HepG2 (cell line): ENCODE measurements at regions not wholly inside any gene's neighbourhood (a gene's known extent, or its start where the extent isn't known, plus 50 kb on each side); places are given as distances from the start of the nearest gene placed in this dataset.

Experiments used
- ATAC-seq: fragments of 200-7000 bp; cut with Tn5 transposase; 3 replicates; pipeline ENCODE4 v1.9.1; 2020; ENCODE audit warnings: mild to moderate bottlenecking, moderate library complexity
- BruUV-seq: library from RNA; stranded (reverse); fragments of 400-500 nt; replicated peaks from 2 replicates; lab custom pipeline; 2021; lab: Mats Ljungman, UMichigan
- CTCF ChIA-PET: fragments of 300-600 bp; formaldehyde crosslinking; extraction: SDS; loops from one replicate; lab custom pipeline; 2021; ENCODE audit warnings: low total read pairs, inconsistent platforms, low intra/inter-chr PET ratio; lab: Yijun Ruan, JAX
- POLR2A ChIA-PET: fragments of 350-600 bp; sonication (Branson Sonifier 250); formaldehyde crosslinking; loops from one replicate; lab custom pipeline; 2020; ENCODE audit warnings: antibody characterized with exemption, inconsistent platforms; lab: Yijun Ruan, JAX
- DNase-seq: peaks from one replicate; pipeline ENCODE4 v3.0.0-alpha.2; 2015; ENCODE audit warnings: low spot score
- FAIRE-seq: peaks from 3 replicates; lab custom pipeline; 2011; peaks lifted over from hg19 to GRCh38; lab: Jason Lieb, UNC
- H2AFZ ChIP-seq: one replicate; pipeline ENCODE4 v1.6.1; 2011; ENCODE audit warnings: low read length, inconsistent platforms
- H3K27ac ChIP-seq: fragments of 300-600 bp; 3 replicates; pipeline ENCODE4 v1.8.0; 2011; ENCODE audit warnings: mixed run types, mild to moderate bottlenecking, mixed read lengths, low read length, inconsistent platforms; ENCODE audit not compliant: insufficient read depth; ENCODE audit errors: extremely low read length
- H3K27me3 ChIP-seq, 2 experiments: fragments of 200-600 bp in 1 of 2; 2 replicates in 1 of 2; 3 replicates in 1 of 2; pipeline versions ENCODE4 v1.6.0 to v1.8.0; 2011; ENCODE audit warnings: low read length in 2 of 2, mild to moderate bottlenecking in 2 of 2, moderate library complexity in 2 of 2, inconsistent platforms in 1 of 2; ENCODE audit not compliant: insufficient read depth in 2 of 2, control insufficient read depth in 1 of 2
- H3K36me3 ChIP-seq, 2 experiments: fragments of 200-600 bp in 1 of 2; replicated peaks in 1 of 2; 2 replicates in 1 of 2; 3 replicates in 1 of 2; pipeline versions ENCODE4 v1.5.1 to v1.8.0; 2011; ENCODE audit warnings: low read length in 2 of 2, inconsistent platforms in 1 of 2; ENCODE audit not compliant: insufficient read depth in 2 of 2, control insufficient read depth in 1 of 2
- H3K4me1 ChIP-seq: 2 replicates; pipeline ENCODE4 v1.5.1; 2012; ENCODE audit warnings: low read length, inconsistent platforms; ENCODE audit not compliant: insufficient read depth
- H3K4me2 ChIP-seq: 2 replicates; pipeline ENCODE4 v1.6.0; 2011; ENCODE audit warnings: low read depth, low read length, inconsistent platforms
- H3K4me3 ChIP-seq, 3 experiments: fragments of 200-600 bp in 1 of 3; sonication (generic), shearing (Covaris generic) in 1 of 3; replicated peaks in 1 of 3; 2 replicates each; pipeline ENCODE4 v1.5.1; 2011 to 2016; ENCODE audit warnings: low read length in 3 of 3, inconsistent platforms in 2 of 3, low read depth in 2 of 3, mild to moderate bottlenecking in 2 of 3, control low read depth in 1 of 3, mixed read lengths in 1 of 3; ENCODE audit not compliant: insufficient read depth in 1 of 3
- H3K79me2 ChIP-seq: one replicate; pipeline ENCODE4 v1.6.1; 2011; ENCODE audit warnings: low read length, inconsistent platforms; ENCODE audit not compliant: insufficient read depth
- H3K9ac ChIP-seq: 2 replicates; pipeline ENCODE4 v1.6.0; 2011; ENCODE audit warnings: mild to moderate bottlenecking, low read depth, low read length, inconsistent platforms; ENCODE audit not compliant: insufficient read depth
- H3K9me3 ChIP-seq: 2 replicates; pipeline ENCODE4 v1.5.1; 2012; ENCODE audit warnings: mild to moderate bottlenecking, low read length
- H4K20me1 ChIP-seq: 2 replicates; pipeline ENCODE4 v1.6.0; 2011; ENCODE audit warnings: inconsistent platforms, mild to moderate bottlenecking, low read length, moderate library complexity; ENCODE audit not compliant: insufficient read depth
- ATF6 ChIP-seq: sonication (generic); formaldehyde crosslinking; conservative IDR thresholded peaks from 2 replicates; pipeline ENCODE4 v1.4.0; 2020; ENCODE audit warnings: missing genetic modification reagents
- NR2F1 ChIP-seq, 2 experiments: fragments of 450-650 bp in 1 of 2; formaldehyde crosslinking in 1 of 2; IDR thresholded peaks; 2 replicates each; pipeline versions ENCODE4 v1.5.0 to v1.6.1; 2016 to 2020; ENCODE audit warnings: mild to moderate bottlenecking in 1 of 2, missing compliant biosample characterization in 1 of 2, missing genetic modification reagents in 1 of 2, moderate library complexity in 1 of 2
- PHF5A ChIP-seq: IDR thresholded peaks from one replicate; pipeline ENCODE4 v1.6.1; 2018; ENCODE audit warnings: low read depth, missing genetic modification reagents; ENCODE audit not compliant: unreplicated experiment
- STAG1 ChIP-seq: sonication (generic); formaldehyde crosslinking; IDR thresholded peaks from 2 replicates; pipeline ENCODE4 v1.4.0; 2020; ENCODE audit warnings: missing genetic modification reagents
- ZNF331 ChIP-seq: sonication (generic); formaldehyde crosslinking; IDR thresholded peaks from 2 replicates; pipeline ENCODE4 v1.4.0; 2020; ENCODE audit warnings: missing genetic modification reagents
- ZNF556 ChIP-seq: sonication (generic); formaldehyde crosslinking; IDR thresholded peaks from 2 replicates; pipeline ENCODE4 v1.4.0; 2020; ENCODE audit warnings: mild to moderate bottlenecking, missing genetic modification reagents, borderline replicate concordance
- ZNF557 ChIP-seq: sonication (generic); formaldehyde crosslinking; IDR thresholded peaks from 2 replicates; pipeline ENCODE4 v1.4.0; 2020; ENCODE audit warnings: missing genetic modification reagents
- ZNF572 ChIP-seq: sonication (generic); formaldehyde crosslinking; IDR thresholded peaks from 2 replicates; pipeline ENCODE4 v1.5.1; 2020; ENCODE audit warnings: mild to moderate bottlenecking, missing genetic modification reagents
- WGBS: methylation state at CpG from one replicate; pipeline ENCODE4 v1.1.6; 2017; ENCODE audit warnings: low lambda C conversion rate; 5-methylcytosine and 5-hydroxymethylcytosine counted together
- in situ Hi-C: cut with HindIII; loops from 2 replicates; pipeline ENCODE4 v1.10.0; 2017; ENCODE audit warnings: low pct_unique_long_range_greater_than_20kb; ENCODE audit not compliant: extremely low pct_ligation_motif_present
- intact Hi-C: fragments of 100-400 bp; cut with micrococcal nuclease; formaldehyde crosslinking; loops from one replicate; pipeline ENCODE4 v1.10.0; 2022; ENCODE audit not compliant: unreplicated experiment
- TF ChIP-seq, protein P1 (sequence below): sonication (generic); formaldehyde crosslinking; IDR thresholded peaks from 2 replicates; pipeline ENCODE4 v1.4.0; 2020; ENCODE audit warnings: missing genetic modification reagents, borderline replicate concordance

- Histone ChIP-seq H2AFZ (no peak overlapping the region), H3K36me3 (no peaks in the 10 kb centered on the region), H3K79me2 (no peaks in the 10 kb centered on the region), H3K27me3 (no peaks in the 10 kb centered on the region), H3K4me1 (no peaks in the 10 kb centered on the region), H3K9me3 (peaks cover 56% of the 10 kb centered on the region), H3K27ac (no peak overlapping the region), H3K4me3 (no peak overlapping the region), H3K9ac (no peak overlapping the region), H4K20me1 (no peaks in the 10 kb centered on the region), H3K4me2 (no peak overlapping the region)
- in situ Hi-C loops = no loop called here
- no TSS peak for BruUV-seq
- ChIA-PET POLR2A (no interaction called here), CTCF (no interaction called here)
- intact Hi-C loops = no loop called here
- no peak for ATAC-seq
- no peak for FAIRE-seq
- under 1% methylated on average over 7 of the region's 7 CpGs for WGBS
- DNase-seq = no peak
- no peak for TF ChIP-seq ZNF556 (CRISPR knock-in tag)
- TF ChIP-seq NR2F1 (CRISPR knock-in tag; IDR thresholded peaks at IDR 0.05) = no peak
- TF ChIP-seq PHF5A (CRISPR knock-in tag) = no peak
- TF ChIP-seq, protein P1, sequence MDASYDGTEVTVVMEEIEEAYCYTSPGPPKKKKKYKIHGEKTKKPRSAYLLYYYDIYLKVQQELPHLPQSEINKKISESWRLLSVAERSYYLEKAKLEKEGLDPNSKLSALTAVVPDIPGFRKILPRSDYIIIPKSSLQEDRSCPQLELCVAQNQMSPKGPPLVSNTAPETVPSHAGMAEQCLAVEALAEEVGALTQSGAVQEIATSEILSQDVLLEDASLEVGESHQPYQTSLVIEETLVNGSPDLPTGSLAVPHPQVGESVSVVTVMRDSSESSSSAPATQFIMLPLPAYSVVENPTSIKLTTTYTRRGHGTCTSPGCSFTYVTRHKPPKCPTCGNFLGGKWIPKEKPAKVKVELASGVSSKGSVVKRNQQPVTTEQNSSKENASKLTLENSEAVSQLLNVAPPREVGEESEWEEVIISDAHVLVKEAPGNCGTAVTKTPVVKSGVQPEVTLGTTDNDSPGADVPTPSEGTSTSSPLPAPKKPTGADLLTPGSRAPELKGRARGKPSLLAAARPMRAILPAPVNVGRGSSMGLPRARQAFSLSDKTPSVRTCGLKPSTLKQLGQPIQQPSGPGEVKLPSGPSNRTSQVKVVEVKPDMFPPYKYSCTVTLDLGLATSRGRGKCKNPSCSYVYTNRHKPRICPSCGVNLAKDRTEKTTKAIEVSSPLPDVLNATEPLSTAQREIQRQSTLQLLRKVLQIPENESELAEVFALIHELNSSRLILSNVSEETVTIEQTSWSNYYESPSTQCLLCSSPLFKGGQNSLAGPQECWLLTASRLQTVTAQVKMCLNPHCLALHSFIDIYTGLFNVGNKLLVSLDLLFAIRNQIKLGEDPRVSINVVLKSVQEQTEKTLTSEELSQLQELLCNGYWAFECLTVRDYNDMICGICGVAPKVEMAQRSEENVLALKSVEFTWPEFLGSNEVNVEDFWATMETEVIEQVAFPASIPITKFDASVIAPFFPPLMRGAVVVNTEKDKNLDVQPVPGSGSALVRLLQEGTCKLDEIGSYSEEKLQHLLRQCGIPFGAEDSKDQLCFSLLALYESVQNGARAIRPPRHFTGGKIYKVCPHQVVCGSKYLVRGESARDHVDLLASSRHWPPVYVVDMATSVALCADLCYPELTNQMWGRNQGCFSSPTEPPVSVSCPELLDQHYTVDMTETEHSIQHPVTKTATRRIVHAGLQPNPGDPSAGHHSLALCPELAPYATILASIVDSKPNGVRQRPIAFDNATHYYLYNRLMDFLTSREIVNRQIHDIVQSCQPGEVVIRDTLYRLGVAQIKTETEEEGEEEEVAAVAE (CRISPR knock-in tag) = no peak
- TF ChIP-seq STAG1 (CRISPR knock-in tag) = no peak
- no peak for TF ChIP-seq ZNF572 (CRISPR knock-in tag)
- TF ChIP-seq ZNF331 = no peak
- no peak for TF ChIP-seq ATF6 (CRISPR knock-in tag)
- TF ChIP-seq ZNF557 (CRISPR knock-in tag) = no peak
Measured at GRCh38 chr7:68984306-68984705, 614.0 kb upstream of the AUTS2 start.
